Tibial nerve (tissue), 4 donors: ENCODE measurements at regions not wholly inside any gene's neighbourhood (a gene's known extent, or its start where the extent isn't known, plus 50 kb on each side); places are given as distances from the start of the nearest gene placed in this dataset.

Source experiments
- EP300 ChIP-seq, 2 donors: sonication (generic); formaldehyde crosslinking; IDR thresholded peaks; one replicate each; pipeline ENCODE4 v1.6.1; 2017; ENCODE audit warnings: antibody characterized with exemption in 2 of 2, mild to moderate bottlenecking in 1 of 2
- POLR2A ChIP-seq, 2 donors: fragments of 450-650 bp; IDR thresholded peaks; one replicate each; pipeline ENCODE4 v1.6.1; 2017; ENCODE audit warnings: antibody characterized with exemption in 2 of 2, mild to moderate bottlenecking in 2 of 2, moderate library complexity in 2 of 2
- TF ChIP-seq, protein P1 (sequence below), 5 experiments: fragments of 200-600 bp in 3 of 5; fragments of 450-650 bp in 2 of 5; sonication (generic) in 3 of 5; IDR thresholded peaks; one replicate each; pipeline ENCODE4 v1.5.1; 2016 to 2019; ENCODE audit warnings: antibody characterized with exemption in 5 of 5, mild to moderate bottlenecking in 3 of 5, moderate library complexity in 2 of 5

DNA sequence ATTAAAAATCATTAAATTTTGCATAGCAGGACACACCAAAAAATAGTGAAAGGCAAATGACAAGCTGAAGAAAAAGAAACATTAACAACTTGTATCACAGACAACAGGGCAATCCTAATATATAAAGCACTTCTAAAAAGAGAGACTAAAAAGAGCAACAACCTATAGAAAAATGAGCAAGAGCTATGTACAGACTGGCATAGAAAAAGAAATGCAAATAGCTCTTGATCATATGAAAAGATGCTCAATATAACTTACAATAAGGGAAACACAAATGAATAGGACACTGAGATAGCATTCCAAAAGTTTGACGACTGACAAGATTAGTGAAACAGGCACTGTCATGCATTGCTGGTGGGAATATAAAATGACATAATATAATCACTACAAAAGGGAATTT, 235.9 kb downstream of the SEC61B start:
- TF ChIP-seq, protein P1, sequence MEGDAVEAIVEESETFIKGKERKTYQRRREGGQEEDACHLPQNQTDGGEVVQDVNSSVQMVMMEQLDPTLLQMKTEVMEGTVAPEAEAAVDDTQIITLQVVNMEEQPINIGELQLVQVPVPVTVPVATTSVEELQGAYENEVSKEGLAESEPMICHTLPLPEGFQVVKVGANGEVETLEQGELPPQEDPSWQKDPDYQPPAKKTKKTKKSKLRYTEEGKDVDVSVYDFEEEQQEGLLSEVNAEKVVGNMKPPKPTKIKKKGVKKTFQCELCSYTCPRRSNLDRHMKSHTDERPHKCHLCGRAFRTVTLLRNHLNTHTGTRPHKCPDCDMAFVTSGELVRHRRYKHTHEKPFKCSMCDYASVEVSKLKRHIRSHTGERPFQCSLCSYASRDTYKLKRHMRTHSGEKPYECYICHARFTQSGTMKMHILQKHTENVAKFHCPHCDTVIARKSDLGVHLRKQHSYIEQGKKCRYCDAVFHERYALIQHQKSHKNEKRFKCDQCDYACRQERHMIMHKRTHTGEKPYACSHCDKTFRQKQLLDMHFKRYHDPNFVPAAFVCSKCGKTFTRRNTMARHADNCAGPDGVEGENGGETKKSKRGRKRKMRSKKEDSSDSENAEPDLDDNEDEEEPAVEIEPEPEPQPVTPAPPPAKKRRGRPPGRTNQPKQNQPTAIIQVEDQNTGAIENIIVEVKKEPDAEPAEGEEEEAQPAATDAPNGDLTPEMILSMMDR (IDR thresholded peaks at IDR 0.05) = no peak
- no peak for TF ChIP-seq POLR2A (IDR thresholded peaks at IDR 0.05)
- no peak for TF ChIP-seq EP300 (IDR thresholded peaks at IDR 0.05)
